ENCODE measurements at regions not wholly inside any gene's neighbourhood (a gene's known extent, or its start where the extent isn't known, plus 50 kb on each side); places are given as distances from the start of the nearest gene placed in this dataset.

GRCh38 chr2:48219555-48220436 is 94.7 kb upstream of the FOXN2 start:
- POLR2A ChIA-PET = interaction anchor here (1.0 to 1.6 kb wide), 3 partner anchors 15 to 125 kb away, joined by 3 to 7 read pairs (median 4); no protein-coding TSS in a partner anchor
- TF ChIP-seq MTF2 (CRISPR knock-in tag; IDR thresholded peaks at IDR 0.05; ENCODE audit: borderline replicate concordance) (no peak), CSRNP1 (CRISPR knock-in tag; IDR thresholded peaks at IDR 0.05) (no peak), MXI1 (IDR thresholded peaks at IDR 0.05; ENCODE audit: borderline replicate concordance, low read depth, low read length) (peak; percentile 45; the same call in 1 of the 3 replicates), RBM22 (optimal IDR thresholded peaks at IDR 0.05; ENCODE audit: low read length) (no peak), ZNF850 (CRISPR knock-in tag; conservative IDR thresholded peaks at IDR 0.05) (peak; percentile 81; the same call in 1 of the 2 replicates), ELF3 (CRISPR knock-in tag; IDR thresholded peaks at IDR 0.05) (peak; percentile 87), CENPT (CRISPR knock-in tag; IDR thresholded peaks at IDR 0.05; ENCODE audit: low read depth) (no peak), FOXJ3 (CRISPR knock-in tag; IDR thresholded peaks at IDR 0.05; ENCODE audit: borderline replicate concordance) (peak; percentile 88; the same call in 1 of the 2 replicates), KAT8 (CRISPR knock-in tag; IDR thresholded peaks at IDR 0.05) (peak; percentile 70), ZNF564 (CRISPR knock-in tag; IDR thresholded peaks at IDR 0.05) (0 out of 2 replicates have a peak, but pooled peaks have one; percentile 1), REPIN1 (CRISPR knock-in tag; IDR thresholded peaks at IDR 0.05; ENCODE audit: borderline replicate concordance, low read depth) (peak; percentile 84), KAT7 (CRISPR knock-in tag; IDR thresholded peaks at IDR 0.05; ENCODE audit: borderline replicate concordance) (peak; percentile 48; the same call in 1 of the 2 replicates), ASH2L (IDR thresholded peaks at IDR 0.05; ENCODE audit: insufficient read length, low read depth, low read length) (peak; percentile 70), HIVEP1 (CRISPR knock-in tag; IDR thresholded peaks at IDR 0.05) (no peak), GPBP1L1 (CRISPR knock-in tag; IDR thresholded peaks at IDR 0.05) (no peak)
- TF ChIP-seq, protein P1, sequence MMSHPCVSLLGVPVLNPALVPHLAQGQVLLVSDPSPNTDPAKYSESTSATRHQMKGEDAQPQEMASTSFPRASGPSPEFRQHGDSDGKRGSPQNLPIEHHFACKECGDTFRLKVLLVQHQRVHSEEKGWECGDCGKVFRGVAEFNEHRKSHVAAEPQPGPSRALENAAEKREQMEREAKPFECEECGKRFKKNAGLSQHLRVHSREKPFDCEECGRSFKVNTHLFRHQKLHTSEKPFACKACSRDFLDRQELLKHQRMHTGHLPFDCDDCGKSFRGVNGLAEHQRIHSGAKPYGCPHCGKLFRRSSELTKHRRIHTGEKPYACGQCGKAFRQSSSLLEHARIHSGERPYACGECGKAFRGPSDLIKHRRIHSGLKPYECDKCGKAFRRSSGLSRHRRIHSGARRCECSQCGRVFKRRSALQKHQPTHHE (CRISPR knock-in tag; IDR thresholded peaks at IDR 0.05; ENCODE audit: borderline replicate concordance) = peak; percentile 32; the same call in 1 of the 2 replicates
- TF ChIP-seq, protein P2, sequence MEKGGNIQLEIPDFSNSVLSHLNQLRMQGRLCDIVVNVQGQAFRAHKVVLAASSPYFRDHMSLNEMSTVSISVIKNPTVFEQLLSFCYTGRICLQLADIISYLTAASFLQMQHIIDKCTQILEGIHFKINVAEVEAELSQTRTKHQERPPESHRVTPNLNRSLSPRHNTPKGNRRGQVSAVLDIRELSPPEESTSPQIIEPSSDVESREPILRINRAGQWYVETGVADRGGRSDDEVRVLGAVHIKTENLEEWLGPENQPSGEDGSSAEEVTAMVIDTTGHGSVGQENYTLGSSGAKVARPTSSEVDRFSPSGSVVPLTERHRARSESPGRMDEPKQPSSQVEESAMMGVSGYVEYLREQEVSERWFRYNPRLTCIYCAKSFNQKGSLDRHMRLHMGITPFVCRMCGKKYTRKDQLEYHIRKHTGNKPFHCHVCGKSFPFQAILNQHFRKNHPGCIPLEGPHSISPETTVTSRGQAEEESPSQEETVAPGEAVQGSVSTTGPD (CRISPR knock-in tag; IDR thresholded peaks at IDR 0.05) = 0 out of 2 replicates have a peak, but pooled peaks have one; percentile 51

More at GRCh38 chr2:48219555-48220436, 94.7 kb upstream of the FOXN2 start:
- ATAC-seq (peak; percentile 90), DNase-seq (ENCODE audit: low spot score) (peak; percentile 91), FAIRE-seq (peak; percentile 62)
- peak overlapping the region; percentile 81 for H3K27ac ChIP-seq (ENCODE audit: extremely low read length, insufficient read depth, low read length)
- no peaks in the 10 kb centered on the region for H3K9me3 ChIP-seq (ENCODE audit: low read length)
- H3K4me1 ChIP-seq (ENCODE audit: insufficient read depth, low read length) = peaks cover 60% of the 10 kb centered on the region
- no peak overlapping the region for H2AFZ ChIP-seq (ENCODE audit: low read length)
- no peaks in the 10 kb centered on the region for H3K27me3 ChIP-seq (ENCODE audit: control insufficient read depth in 1 of 2, insufficient read depth in 2 of 2, low read length in 2 of 2)
- CTCF ChIA-PET (ENCODE audit: low intra/inter-chr PET ratio, low total read pairs) = no interaction called here
- no peaks in the 10 kb centered on the region for H3K36me3 ChIP-seq (replicated peaks in 1 of 2; ENCODE audit: control insufficient read depth in 1 of 2, insufficient read depth in 2 of 2, low read length in 2 of 2)
- intact Hi-C loops (cut with micrococcal nuclease; ENCODE audit: unreplicated experiment) (loop anchor here (1.0 to 10.0 kb wide), 4 partner anchors 14 to 315 kb away; partner anchors contain the start of gene FBXO11), in situ Hi-C loops (cut with HindIII; ENCODE audit: extremely low pct_ligation_motif_present, low pct_unique_long_range_greater_than_20kb) (loop anchor here (25.0 kb wide), 1 partner anchor 193 kb away; no protein-coding TSS in a partner anchor)
- no peaks in the 10 kb centered on the region for H4K20me1 ChIP-seq (ENCODE audit: insufficient read depth, low read length)
- H3K4me2 ChIP-seq (ENCODE audit: low read depth, low read length) = peak overlapping the region; percentile 65
- peak overlapping the region; percentile 45 for H3K9ac ChIP-seq (ENCODE audit: insufficient read depth, low read depth, low read length)
- H3K79me2 ChIP-seq (ENCODE audit: insufficient read depth, low read length) = no peaks in the 10 kb centered on the region
- WGBS (ENCODE audit: low lambda C conversion rate) = 0% methylated on average over 1 of the region's 1 CpG
- BruUV-seq (replicated peaks) = TSS peak; percentile 99
- H3K4me3 ChIP-seq (replicated peaks in 1 of 3; ENCODE audit: insufficient read depth in 1 of 3, low read depth in 2 of 3, low read length in 3 of 3) = no peak overlapping the region; a peak in 1 of 6 replicates
